WERI-Rb-1 (cell line): ENCODE measurements at regions not wholly inside any gene's neighbourhood (a gene's known extent, or its start where the extent isn't known, plus 50 kb on each side); places are given as distances from the start of the nearest gene placed in this dataset.
A peak's percentile ranks its signal among the peaks of the same experiment; 100 is the strongest.

Experiments
- DNase-seq: peaks from one replicate; pipeline ENCODE4 v3.0.0-alpha.2; 2020
- H3K27ac ChIP-seq: fragments of 250-450 bp; sonication (Bioruptor Pico); 2 replicates; pipeline ENCODE4 v1.5.1; 2020; ENCODE audit warnings: mild to moderate bottlenecking, moderate library complexity
- H3K27me3 ChIP-seq: fragments of 250-450 bp; sonication (Bioruptor Pico); 2 replicates; pipeline ENCODE4 v1.5.1; 2021; ENCODE audit warnings: mild to moderate bottlenecking, low read depth, moderate library complexity; ENCODE audit not compliant: insufficient read depth, severe bottlenecking
- H3K36me3 ChIP-seq: fragments of 250-450 bp; sonication (Bioruptor Pico); 2 replicates; pipeline ENCODE4 v1.5.1; 2020; ENCODE audit warnings: mild to moderate bottlenecking, moderate library complexity
- H3K4me3 ChIP-seq: 2 replicates; pipeline ENCODE4 v1.5.1; 2011; ENCODE audit warnings: low read depth, mild to moderate bottlenecking, control low read depth, low read length
- H3K9me3 ChIP-seq: fragments of 250-450 bp; sonication (Bioruptor Pico); 2 replicates; pipeline ENCODE4 v1.5.1; 2021; ENCODE audit warnings: mild to moderate bottlenecking, moderate library complexity; ENCODE audit not compliant: severe bottlenecking
- TF ChIP-seq, protein P1 (sequence below): IDR thresholded peaks from 2 replicates; pipeline ENCODE4 v1.5.1; 2011; ENCODE audit warnings: low read depth, mild to moderate bottlenecking, control low read depth, inconsistent platforms, low read length

DNA sequence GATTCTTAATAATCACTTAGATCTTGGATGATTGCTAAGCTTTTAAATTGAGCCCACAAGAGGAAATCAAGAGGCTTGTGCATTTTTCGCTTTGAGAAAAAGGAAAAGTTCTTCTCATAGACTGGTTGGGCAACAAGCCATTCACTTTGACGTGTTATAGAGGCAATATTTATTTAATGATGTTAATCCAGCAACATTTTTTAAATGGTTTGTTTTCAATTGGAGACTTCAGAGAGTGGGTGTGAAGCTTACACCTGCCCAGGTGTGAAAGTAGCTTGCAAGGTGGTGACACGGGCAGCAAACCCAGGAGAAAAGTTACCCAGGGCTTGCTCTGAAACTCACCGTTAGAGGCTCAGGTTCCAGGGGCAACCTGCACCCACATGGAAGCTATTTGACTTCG, 858.9 kb downstream of the GALR1 start:
- Histone ChIP-seq H3K36me3 (no peaks in the 10 kb centered on the region), H3K4me3 (no peak overlapping the region), H3K27me3 (no peaks in the 10 kb centered on the region), H3K9me3 (no peaks in the 10 kb centered on the region), H3K27ac (no peak overlapping the region)
- TF ChIP-seq, protein P1, sequence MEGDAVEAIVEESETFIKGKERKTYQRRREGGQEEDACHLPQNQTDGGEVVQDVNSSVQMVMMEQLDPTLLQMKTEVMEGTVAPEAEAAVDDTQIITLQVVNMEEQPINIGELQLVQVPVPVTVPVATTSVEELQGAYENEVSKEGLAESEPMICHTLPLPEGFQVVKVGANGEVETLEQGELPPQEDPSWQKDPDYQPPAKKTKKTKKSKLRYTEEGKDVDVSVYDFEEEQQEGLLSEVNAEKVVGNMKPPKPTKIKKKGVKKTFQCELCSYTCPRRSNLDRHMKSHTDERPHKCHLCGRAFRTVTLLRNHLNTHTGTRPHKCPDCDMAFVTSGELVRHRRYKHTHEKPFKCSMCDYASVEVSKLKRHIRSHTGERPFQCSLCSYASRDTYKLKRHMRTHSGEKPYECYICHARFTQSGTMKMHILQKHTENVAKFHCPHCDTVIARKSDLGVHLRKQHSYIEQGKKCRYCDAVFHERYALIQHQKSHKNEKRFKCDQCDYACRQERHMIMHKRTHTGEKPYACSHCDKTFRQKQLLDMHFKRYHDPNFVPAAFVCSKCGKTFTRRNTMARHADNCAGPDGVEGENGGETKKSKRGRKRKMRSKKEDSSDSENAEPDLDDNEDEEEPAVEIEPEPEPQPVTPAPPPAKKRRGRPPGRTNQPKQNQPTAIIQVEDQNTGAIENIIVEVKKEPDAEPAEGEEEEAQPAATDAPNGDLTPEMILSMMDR = no peak
- no peak for DNase-seq

- H3K4me3 ChIP-seq = no peak overlapping the region
- TF ChIP-seq, protein P1 = no peak
- DNase-seq = no peak
- no peak overlapping the region for H3K27ac ChIP-seq
- peaks cover 3% of the 10 kb centered on the region for H3K9me3 ChIP-seq
- H3K27me3 ChIP-seq = no peaks in the 10 kb centered on the region
- no peaks in the 10 kb centered on the region for H3K36me3 ChIP-seq
Measured at GRCh38 chr18:78113136-78113939, 863.7 kb downstream of the GALR1 start.

DNA sequence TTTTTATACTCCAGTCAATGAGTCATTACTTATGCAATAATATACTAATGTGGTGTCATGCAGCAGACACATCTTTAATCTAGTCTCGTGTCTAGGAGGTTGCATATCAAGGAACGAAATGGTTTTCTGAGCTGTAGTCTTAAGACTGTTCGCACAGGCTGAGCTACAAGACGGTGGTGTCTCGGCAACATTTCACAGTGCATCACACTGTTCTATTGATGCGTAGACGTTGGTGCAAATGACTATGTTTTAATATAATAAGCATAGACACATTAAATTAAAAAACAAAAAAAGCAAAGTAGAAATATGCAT, 864.2 kb downstream of the GALR1 start:
- peaks cover 3% of the 10 kb centered on the region for H3K9me3 ChIP-seq
- no peak overlapping the region for H3K27ac ChIP-seq
- no peaks in the 10 kb centered on the region for H3K27me3 ChIP-seq
- H3K36me3 ChIP-seq = no peaks in the 10 kb centered on the region
- TF ChIP-seq, protein P1 = no peak
- no peak for DNase-seq
- H3K4me3 ChIP-seq = no peak overlapping the region

GRCh38 chr18:78115896-78116561, 863.6 kb upstream of the SALL3 start:
- no peak overlapping the region for H3K27ac ChIP-seq
- H3K36me3 ChIP-seq = no peaks in the 10 kb centered on the region
- TF ChIP-seq, protein P1 = no peak
- no peaks in the 10 kb centered on the region for H3K27me3 ChIP-seq
- DNase-seq = no peak
- H3K4me3 ChIP-seq = no peak overlapping the region
- peaks cover 11% of the 10 kb centered on the region for H3K9me3 ChIP-seq

GRCh38 chr18:78123144-78123909, 856.3 kb upstream of the SALL3 start:
- no peaks in the 10 kb centered on the region for H3K36me3 ChIP-seq
- H3K4me3 ChIP-seq = no peak overlapping the region
- H3K27me3 ChIP-seq = no peaks in the 10 kb centered on the region

More at GRCh38 chr18:78123144-78123909, 856.3 kb upstream of the SALL3 start:
- no peak for DNase-seq
- H3K9me3 ChIP-seq = peaks cover 14% of the 10 kb centered on the region
- H3K27ac ChIP-seq = peak overlapping the region; percentile 43
- TF ChIP-seq, protein P1 = no peak
